HG02610 (cell line): ENCODE measurements at regions not wholly inside any gene's neighbourhood (a gene's known extent, or its start where the extent isn't known, plus 50 kb on each side); places are given as distances from the start of the nearest gene placed in this dataset.

Source experiments
- ATAC-seq: cut with Tn5 transposase; IDR thresholded peaks from one replicate; pipeline ENCODE4 v1.9.1; 2021; ENCODE audit warnings: mild to moderate bottlenecking, moderate library complexity; ENCODE audit not compliant: unreplicated experiment

DNA sequence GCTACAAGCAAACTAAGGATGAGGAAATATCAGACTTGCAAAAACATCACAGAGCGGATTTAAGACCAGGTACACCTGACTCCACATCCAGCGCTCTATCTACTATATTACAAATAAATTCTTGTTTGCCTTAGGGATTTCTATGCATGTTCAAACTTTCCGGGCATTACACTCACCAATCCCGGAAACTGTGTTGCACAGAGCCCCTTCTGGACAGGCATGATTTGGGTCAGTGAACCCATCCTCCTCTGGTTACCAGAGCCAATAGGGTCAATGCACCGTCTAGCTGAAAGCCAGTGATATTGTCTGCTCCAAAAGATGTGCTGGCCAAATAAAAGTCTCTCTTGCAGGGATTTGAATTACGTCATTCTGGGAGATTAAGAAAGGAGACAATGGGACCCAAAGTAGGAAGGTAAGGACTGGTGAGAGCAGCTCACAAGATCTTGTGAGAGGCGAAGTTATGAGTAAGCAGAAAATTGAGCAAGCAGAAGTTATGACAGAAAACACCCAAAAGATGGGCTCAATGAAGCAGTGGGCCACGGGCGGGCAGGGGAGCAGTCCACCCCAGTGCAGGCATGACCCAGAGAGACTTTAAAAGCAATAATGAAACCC lies 155.8 kb upstream of the RAI14 start:
- no peak for ATAC-seq

DNA sequence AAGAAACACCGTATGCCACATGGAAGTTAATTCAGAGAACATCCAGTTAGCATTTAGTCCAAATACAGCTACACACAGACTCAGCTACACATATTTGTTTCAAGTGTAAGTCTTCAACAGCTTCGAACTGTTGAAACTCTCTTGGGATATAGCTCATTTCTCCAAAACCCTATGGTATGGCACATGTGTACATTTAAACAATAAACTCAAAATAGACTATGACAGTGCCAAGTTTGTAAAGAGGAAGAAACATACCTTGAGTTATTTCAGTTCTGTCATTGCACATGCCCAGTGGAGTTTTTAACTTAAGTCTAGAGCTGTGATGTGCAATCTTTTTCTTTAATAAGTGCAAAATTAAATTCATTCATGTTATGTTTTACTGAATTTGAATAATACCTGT lies 155.1 kb upstream of the RAI14 start:
- no peak for ATAC-seq

- no peak for ATAC-seq
Measured at GRCh38 chr5:34501840-34502239, 154.3 kb upstream of the RAI14 start.

DNA sequence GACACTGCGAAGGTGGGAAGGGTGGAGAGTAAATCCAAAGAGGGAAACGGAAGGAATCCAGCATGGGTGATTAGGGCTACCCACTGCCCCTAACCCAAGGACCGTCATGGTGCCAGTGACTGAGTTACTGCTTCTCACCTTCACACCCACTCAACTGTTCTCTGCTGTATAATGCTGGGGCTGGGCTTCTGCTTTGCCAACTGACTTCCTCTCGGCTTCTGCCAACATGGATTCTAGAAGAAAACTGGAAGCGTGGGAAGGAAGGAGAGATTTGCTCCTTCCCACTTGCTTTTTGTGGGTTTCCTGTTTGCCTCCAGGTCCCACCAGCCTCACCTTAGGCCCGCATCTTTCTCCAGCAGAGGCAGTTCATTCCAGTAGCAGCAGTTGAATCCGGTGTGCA lies 153.5 kb upstream of the RAI14 start:
- ATAC-seq = no peak

DNA sequence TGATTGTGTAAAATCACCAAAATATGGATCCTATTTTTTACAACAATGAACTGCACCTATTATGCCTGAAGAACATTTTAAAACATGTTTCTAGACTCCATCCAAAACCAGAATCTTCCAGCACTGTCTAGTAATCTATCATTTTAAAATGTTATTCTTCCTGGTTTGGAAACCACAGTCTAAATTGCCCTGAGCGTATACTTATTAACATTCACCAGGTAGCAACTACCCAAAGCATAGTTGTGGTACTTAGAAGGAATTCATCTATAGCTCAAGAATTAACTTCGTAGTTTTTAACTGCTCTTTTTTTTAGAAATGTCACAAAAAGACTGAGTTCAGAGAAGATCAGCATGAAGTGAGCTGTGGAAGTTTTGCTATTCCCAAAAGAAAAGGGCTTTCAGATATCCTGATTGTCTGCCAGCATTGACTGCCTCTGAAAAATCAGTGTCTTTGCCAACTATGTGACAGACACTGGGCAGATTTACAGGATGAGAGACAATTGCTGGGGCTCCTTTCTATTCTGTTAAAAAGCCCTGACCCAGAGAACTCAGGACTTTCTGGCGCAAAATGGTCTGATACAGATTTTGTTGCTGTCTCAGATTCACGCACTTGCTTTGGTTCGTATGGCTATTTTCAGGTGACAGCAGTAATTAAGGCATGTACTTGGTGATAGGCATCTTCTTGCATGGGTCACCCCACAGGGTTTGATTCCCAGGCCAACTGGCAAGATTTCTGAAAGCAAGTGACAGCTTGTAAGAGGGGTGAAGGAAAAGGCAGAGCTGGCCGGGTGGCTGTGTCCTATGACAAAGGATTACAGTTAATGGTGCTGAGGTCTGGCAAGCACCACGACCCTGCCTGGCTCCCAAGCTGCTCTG lies 152.5 kb upstream of the RAI14 start:
- no peak for ATAC-seq

DNA sequence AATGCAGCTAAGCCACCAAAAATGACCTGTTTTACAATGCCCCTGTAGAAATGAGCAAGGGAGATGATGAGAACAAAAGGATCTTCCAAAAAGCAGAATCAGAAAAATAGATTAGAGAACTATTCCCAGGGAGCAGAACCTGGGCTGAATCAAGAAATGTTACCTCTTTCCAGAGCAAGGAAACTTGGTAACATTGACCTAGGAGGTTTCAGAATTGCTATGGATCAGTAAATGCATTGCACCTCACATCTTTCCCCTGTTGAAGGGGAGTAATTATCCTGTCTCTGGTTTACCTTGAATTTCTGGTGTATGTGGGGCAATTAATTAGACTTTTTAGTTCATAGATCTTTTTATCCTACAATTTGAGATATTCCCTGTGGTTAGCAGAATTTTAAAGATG lies 151.2 kb upstream of the RAI14 start:
- ATAC-seq = no peak

- no peak for ATAC-seq
Measured at GRCh38 chr5:34505731-34506130, 150.4 kb upstream of the RAI14 start.

DNA sequence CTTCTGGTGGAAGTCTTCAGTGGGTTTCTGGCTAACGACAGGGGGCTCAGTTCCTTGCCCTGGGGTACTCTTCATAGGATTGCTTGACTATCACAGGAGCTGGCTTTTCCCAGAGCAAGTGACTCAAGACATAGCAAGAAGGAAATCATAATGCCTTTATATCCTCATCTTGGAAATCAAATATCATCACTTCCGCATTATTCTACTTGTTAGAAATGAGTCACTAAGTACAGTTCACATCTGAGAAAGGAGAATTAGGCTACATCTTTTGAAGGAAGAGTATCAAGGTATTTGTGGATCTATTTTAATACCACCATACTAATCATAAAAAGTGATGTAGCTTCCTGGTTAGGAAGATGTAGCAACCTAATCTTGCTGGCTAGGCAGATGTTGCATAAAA lies 148.2 kb upstream of the RAI14 start:
- no peak for ATAC-seq

GRCh38 chr5:34509392-34509791 lies 146.7 kb upstream of the RAI14 start:
- ATAC-seq = no peak

DNA sequence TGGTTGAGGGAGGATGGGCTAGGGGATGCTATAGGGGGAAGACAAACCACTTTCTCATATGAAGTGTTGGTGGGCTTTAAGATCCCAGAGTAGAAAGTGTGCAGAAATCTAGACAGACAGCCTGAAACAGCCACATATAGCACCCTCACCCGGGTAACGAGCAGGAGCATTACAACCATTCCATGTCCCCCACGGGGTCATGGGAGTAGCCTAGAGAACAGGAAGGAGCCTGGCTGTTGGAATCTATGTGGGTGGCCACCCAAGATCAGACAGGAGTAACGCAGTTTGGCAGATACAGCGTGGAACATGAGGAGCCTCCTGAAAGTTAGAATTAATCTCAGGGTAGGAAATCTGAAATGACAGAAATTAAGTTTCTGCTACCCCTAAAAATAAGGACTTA lies 146.1 kb upstream of the RAI14 start:
- ATAC-seq = no peak

DNA sequence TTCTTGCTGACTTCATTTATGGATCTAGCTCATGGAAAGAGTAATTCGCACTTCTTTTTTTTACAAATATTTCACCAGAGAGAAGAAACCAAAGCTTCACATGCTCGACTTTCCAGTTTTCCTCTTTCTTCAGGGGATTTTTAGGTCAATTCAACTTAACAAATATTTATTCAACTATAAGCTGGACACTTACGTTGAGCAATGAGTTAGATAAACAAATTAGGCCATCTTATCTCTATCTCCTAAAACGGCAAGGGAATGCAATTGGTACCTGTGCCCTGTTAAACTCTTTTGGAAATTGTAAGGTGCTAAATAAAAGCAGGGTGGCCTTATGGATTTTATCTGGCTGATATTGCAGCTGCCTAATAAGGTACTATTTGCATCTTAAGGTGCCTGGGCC lies 145.1 kb upstream of the RAI14 start:
- no peak for ATAC-seq

GRCh38 chr5:34511481-34511880 lies 144.6 kb upstream of the RAI14 start:
- no peak for ATAC-seq

DNA sequence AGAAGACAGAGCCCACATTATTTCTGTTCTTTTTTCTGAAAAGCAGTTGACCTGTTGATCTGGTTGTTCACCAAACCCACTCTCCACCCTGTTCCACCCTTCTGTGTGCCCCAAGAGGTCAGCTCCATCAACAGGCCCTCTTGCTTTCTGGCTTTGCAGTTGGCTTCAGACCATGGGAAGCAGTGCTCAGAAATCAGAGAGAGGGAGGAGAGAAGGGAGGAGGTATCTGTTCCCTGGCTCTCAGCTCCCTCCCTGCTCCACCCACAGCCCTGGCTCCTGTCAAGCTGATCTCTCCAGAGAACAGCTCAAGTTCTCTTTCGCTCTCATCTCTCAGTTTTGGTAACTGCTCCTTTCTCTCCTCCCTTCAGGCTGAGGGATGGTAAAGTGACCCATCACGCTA lies 144.2 kb upstream of the RAI14 start:
- no peak for ATAC-seq

- no peak for ATAC-seq
Measured at GRCh38 chr5:34516166-34516565, 140.0 kb upstream of the RAI14 start.

DNA sequence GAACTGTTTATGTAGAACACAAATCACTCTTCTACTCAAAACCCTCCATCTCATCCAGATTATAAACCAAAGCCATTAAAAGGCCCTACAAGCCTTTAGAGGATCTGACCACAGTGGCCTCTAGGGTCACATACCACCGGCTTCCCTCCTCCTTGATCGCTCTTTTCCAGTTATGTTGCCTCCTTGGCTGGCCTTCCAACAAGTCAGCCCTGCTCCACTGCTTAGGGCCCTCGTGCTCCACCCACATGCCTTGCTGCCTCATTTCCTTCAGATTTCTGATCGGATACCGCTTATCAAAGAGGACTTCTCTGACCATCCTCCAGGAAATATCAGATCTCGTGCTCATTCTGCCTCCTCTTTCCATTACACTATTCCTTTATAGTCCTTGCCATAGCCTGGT lies 139.4 kb upstream of the RAI14 start:
- ATAC-seq = no peak

DNA sequence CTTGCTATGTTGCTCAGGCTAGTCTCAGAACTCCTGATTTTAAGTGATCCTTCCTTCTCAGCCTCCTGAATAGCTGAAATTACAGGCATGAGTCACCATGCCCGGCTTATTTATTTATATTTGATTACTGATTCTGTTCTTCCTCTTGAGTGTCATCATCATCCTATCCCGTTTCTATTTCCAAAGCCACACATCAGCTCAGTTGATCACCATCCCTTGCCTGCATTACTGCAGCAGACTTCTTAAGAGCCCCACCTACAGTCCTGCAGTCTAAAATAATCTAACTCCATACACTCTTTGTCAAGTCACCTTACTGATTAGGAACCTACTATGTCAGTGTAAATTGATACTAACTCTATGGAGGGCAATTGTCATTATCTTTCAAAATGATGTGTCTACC lies 138.9 kb upstream of the RAI14 start:
- ATAC-seq = no peak

- ATAC-seq = no peak
Measured at GRCh38 chr5:34519489-34520220, 136.5 kb upstream of the RAI14 start.

DNA sequence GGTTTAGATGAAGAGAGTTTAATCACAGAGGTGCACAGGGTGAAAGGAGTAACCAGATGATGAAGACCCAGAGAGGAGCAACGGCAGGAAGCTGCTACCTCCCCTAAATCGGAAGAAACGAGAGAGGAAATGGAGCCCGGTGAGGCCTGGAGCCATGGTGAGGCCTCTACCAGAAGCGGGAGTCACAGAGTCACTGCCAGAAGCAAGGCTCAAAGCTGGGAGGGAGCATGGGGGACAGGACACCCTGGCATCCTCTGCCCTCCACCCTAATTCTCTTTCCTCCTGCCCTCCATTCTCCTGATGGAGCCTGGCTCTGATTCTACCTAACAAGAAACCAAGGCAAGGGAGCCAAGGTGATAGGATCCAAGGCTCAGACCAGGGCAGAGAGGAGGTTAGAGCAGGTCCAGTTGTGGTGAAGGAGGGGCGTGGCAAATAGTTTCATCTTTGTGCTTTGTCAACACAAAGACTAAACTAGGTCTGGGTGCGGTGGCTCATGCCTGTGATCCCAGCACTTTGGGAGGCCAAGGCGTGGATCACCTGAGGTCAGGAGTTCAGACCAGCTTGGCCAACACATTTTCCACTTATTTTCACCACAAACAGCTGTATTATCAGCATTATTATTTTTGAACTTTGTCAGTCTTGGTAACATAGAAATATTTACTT lies 134.4 kb upstream of the RAI14 start:
- no peak for ATAC-seq

GRCh38 chr5:34522599-34523386 lies 133.3 kb upstream of the RAI14 start:
- ATAC-seq = peak; percentile 87

- no peak for ATAC-seq
Measured at GRCh38 chr5:34523387-34523726, 132.8 kb upstream of the RAI14 start.

- no peak for ATAC-seq
Measured at GRCh38 chr5:34524123-34524522, 132.0 kb upstream of the RAI14 start.
